HG03565 (cell line): ENCODE measurements at regions not wholly inside any gene's neighbourhood (a gene's known extent, or its start where the extent isn't known, plus 50 kb on each side); places are given as distances from the start of the nearest gene placed in this dataset.
"Not testable (repeated sequence)": the region's sequence is repeated elsewhere in the genome, so short reads cannot be mapped to it uniquely, and the experiment has no call there.

ENCODE experiments used
- ATAC-seq: cut with Tn5 transposase; IDR thresholded peaks from one replicate; pipeline ENCODE4 v1.9.1; 2021; ENCODE audit warnings: mild to moderate bottlenecking, moderate library complexity; ENCODE audit not compliant: unreplicated experiment

DNA sequence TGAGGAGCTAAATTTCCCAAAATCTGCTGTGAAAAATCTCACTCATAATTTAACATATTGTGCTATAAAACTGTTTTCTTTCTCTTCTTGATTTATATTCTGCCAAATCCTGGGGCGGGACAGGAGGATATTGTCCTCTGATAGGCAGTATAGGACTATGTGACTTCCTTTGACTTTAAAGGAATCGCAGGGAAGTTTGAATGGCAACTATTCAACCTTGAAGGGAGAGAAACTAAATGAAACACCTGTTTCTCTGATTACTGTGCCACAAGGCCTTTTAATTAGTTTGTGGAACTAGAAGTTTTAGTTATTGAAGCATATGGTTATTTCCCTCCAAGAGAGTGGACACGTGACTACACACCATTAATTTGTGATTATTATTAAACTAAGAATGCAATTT lies 607.4 kb downstream of the GATA3 start:
- ATAC-seq = no peak

DNA sequence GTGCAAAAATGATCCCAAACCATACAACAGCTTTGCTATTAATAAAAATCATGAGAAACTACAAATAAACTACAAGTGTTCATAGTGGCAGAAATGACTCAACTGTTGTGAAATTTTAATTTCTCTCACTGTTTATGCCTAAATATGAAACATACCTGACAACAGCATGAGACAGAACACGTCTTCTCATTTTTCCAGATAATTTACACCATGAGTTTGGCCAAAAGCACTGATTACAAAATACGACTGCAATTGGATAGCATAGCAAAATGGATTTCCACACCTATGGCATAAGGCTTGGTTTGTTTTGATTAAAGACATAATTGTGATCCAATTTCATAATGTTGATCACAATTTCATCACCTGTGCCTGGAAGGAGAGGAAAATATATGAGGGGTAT lies 608.6 kb downstream of the GATA3 start:
- ATAC-seq = no peak

DNA sequence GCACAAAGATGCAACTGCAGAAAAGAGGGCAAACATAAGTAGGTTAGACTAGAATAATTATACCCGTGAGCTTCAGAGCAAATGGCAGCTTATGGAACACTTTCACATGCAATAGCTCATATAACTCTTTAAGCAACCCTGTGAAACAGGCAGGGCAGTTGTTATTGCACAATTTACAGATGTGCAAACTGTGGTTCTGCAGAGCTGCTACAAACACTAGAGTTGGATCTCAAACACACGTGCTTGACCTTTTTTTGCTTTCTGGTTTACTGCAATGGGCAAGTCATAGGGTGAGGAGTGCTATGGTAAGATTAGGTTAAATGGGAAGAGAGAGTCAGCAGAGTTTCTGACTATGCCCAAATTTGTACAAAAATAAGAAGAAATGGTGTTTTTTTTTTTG lies 610.8 kb downstream of the GATA3 start:
- no peak for ATAC-seq

DNA sequence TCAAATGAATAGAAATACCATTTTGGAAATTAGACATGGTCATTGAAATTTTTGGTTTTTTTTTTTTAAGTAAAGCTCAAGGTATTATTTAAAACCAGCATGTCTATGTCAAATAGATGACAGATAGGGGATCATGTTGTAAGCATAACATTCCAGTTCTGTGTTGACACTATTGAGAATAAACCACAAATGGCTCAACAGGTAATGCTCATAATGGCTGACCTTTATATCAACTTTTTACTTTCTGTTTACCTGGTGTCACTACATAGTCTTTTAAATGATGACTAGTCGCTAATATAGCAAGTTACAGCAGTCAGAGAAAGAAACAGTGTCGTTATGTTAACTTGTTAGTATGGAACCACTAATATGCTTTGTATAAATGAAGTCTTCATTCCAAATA lies 616.0 kb downstream of the GATA3 start:
- ATAC-seq = no peak

DNA sequence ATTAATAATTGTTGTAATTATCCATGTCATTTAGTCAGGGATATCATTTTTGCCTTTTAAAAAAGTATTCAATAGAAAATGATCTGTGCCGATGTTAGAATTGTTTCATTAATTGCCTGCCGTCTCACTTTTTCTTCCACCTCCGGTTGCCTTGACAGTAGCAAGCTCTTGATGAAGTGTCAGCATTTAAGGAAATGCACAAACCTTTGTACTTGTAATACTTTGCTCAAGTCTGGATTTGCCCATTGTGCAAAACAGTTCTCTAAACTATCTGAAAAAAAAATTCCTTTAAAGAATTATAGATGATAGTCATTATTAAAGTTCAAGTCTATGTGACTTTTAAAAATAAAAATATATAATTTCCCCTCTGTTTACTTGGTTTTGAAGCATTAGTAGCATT lies 619.7 kb downstream of the GATA3 start:
- no peak for ATAC-seq

DNA sequence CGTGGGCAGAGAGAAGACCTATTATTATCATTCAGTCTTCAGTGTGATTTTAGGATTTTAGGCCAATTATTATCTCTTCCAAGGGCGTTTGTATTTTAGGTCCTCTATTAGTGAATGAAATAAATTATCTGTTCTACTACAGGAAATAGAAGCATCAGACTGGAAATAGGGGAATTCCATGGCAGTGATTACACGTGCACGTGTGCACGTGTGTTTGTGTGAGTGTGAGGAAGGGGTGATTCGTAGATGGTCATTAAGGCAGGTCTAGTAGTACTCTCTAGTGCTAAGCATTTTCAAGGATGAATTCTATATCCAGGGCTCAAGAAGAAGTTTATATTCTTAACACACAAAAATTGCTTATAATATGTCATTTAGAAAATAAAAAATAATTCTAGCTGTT lies 623.2 kb downstream of the GATA3 start:
- no peak for ATAC-seq

DNA sequence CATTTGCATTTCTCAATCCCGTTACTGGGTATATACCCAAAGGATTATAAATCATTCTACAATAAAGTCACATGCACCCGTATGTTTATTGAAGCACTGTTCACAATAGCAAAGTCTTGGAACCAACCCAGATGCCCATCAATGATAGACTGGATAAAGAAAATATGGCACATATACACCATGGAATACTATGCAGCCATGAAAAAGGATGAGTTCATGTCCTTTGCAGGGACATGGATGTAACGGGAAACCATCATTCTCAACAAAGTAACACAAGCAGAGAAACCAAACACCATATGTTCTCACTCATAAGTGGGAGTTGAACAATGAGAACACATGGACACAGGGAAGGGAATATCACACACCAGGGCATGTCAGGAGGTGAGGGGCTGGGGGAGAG lies 630.4 kb downstream of the GATA3 start:
- ATAC-seq = not testable (repeated sequence)

DNA sequence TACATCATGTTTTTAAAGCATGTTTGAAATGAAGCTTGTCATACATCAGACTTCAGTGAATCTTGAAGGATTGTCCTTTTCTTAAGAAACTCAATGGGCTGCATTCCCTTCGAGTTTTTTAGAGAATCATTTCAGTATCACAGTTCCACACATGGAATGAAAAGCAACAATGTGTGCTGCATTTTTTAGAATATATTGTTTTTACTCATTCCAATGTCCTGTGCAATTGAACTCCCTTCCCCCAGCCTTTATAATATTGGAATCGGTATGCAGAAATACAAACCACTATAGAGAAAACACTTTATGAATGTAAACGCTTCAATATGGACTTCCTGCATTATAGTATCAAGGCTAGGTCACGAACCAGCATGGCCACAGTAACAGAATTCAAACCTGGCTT lies 634.4 kb downstream of the GATA3 start:
- ATAC-seq = no peak

DNA sequence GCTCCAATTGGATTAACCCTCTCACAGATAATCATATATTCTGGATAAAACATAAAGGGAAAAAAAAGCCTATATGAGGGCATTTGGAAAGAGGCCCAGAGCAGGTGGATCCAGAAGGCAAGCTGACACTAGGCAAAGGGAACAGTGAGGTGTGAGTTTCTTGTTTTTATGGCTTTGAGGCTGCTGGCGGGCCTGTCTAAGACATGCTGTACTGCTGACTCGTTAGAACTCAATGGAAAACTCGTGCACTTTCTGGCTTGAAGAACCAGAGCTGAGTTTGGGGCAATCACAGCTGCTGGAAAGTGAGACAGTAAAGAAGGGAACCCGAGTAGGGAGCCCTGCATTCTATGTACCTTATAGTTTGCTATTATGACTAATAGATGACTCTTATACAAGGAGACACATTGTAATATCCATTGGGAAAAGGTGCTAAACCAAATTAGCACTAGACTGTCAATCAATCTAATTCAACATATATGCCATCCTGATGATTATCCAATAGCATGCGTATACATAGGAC lies 637.1 kb downstream of the GATA3 start:
- no peak for ATAC-seq

DNA sequence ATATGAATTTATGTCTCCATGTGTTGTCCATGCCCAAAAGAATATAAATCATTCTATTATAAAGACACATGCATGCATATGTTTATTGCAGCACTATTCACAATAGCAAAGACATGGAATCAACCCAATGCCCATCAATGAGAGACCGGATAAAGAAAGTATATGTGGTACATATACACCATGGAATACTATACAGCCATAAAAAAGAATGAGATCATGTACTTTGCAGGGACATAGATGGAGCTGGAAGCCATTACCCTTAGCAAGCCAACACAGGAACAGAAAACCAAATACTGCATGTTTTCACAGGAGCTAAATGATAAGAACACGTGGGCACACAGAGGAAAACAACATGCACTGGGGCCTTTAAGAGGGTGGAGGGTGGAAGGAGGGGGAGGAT lies 639.1 kb downstream of the GATA3 start:
- not testable (repeated sequence) for ATAC-seq

DNA sequence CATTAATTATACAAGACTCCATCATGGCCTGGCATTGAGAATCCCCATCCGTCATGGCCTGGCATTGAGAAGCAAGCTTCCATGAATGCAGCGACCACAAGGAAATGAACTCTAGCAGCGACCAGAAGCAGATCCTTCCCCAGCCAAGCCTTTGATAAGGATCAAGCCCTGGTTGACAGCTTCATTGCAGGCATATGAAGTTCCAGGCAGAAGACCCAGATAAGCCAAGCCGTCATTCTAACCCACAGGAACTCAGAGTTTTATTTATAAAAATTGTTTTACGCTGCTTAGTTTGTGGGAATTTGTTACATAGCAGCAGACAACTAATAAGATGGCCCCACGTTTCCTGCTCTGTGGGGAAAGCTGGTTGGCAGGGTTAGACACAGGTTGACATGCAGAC lies 642.3 kb downstream of the GATA3 start:
- no peak for ATAC-seq

DNA sequence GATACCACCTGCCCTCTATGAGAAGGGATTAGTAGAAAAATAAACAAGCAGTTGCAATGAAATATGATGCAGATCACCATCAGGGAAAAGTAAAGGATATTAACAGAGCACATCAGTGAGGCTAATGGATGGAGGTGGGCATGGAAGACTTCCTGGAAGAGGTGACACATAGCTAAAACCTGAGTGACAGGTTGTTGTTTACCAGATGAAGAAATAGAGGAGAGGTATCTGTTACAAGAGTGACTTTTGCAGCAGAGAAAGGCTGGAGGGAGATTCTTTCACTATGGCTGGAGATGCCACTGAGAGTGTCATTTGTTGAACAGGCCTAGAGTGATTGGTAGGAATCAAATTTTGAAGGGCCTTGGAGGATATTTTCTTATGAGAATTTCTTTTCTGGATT lies 646.2 kb downstream of the GATA3 start:
- no peak for ATAC-seq

DNA sequence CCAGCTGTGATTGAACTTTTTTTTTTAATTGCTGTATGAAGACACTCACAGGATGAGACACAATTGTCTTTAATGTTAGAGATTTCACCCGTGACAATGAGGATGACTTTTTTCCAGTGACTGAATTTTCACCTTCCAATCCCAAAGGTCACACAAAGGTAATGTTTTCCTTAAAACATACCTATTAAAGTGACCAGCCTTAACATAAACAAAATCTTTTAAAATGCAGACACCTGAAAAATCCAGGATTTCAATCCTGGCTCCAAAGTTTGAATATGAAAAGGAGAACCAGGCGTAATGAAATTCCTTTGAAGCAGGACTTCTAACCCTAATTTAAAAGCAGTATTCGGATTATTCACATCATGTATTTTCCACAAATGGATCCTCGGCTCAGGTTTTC lies 647.7 kb downstream of the GATA3 start:
- ATAC-seq = no peak

DNA sequence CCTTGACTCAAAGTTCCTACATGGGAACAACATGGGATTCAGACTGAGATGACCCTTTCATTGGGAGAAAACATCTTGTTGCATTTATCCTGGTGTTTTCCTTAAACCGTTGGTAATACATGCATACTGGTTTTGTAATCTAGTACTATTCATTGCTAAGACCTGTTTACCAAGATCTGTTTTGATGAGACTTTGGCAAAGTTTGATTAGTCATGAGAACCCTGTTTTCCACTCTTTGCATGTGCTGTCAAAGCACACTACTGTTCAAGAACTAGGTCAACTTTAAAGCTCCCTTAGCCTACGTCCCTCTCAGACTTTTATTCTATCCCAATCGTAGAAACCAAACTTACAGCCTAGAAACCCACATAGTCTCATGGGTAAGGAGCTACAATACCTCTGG lies 650.9 kb downstream of the GATA3 start:
- ATAC-seq = no peak

DNA sequence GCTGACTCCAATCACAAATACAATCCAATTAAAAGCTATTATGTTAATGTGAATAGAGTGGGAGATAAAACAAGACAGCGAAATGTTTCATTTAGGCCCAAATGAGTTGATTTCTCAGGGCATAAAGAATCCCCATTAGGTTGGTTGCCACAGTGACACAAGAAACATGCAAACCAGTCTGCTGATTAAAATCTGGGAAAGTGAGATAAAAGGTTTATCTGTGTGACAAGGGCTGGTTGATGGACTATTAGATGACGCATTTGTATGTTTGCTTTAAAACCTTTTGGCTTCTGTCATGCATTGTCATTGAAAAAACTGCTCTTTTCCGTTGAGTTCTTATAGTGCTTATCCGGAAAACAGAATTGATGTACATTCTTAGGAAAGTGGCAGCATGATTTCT lies 658.2 kb downstream of the GATA3 start:
- no peak for ATAC-seq

DNA sequence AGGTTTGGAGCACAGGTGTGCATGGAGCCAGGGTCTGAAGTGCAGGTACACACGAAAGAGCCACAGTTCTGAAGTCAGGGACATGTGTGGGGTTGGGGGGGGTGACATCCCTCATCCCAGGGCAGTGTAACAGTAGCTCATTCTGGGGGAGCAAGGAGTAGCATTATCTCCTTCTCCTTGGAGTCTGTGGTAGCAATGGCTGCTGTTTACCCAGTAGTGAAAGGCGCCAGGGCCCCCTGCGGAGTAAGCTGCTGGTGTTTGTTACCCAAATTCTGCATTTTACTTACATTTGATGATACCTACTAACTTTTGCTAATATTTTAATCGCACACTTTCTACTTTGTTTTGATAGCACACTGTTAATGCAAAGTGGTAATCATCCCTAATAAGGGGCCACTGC lies 665.5 kb downstream of the GATA3 start:
- ATAC-seq = no peak

DNA sequence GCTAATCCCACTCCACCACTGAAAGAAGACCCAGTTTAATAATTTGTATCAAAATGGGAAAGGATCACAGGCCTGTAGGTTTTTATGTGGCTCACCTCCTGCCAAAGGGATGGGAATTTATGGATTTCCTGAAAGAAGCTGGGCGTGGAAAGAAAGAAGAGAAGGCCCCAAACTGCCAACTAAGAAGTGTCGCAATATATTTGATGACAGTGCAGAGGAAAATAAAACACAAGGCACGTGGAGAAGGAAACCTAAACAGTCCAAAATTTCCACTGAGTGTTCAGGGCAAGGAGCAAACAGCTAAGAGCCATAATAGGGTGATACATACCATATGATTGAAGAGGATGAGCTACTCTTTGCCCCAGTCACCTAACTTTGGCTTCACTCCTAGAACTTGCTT lies 667.2 kb downstream of the GATA3 start:
- no peak for ATAC-seq

DNA sequence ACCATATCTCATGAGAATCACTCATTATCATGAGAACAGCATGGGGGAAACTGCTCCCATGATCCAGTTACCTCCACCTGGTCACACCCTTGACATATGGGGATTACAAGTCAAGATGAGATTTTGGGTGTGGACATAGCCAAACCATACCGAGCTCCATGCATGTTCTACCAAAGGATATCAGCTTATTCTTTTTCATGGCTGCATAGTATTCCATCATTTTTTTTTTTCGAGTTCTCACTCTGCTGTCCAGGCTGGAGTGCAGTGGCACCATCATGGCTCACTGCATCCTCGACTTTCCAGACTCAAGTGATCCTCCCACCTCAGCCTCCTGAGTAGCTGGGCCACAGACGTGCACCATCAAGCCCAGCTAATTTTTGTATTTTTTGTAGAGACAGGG lies 668.3 kb downstream of the GATA3 start:
- no peak for ATAC-seq

DNA sequence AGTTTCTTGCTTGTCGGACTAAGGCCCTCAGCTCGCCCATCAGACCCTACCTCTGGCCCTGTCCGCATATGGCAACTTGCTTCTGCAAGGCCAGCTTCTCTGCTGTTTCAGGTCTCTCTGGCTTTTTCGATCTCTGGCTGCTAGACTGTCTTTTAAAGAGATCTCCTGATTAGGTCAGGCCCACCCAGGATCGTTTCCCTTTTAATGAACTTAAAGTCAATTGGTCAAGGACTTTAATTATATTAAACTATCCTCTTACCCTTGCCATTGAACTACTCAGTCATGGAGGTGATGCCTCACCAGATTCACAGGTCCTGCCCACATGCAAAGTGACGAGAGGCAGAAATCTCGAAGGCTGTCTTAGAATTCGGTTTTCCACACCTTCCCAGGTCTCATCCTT lies 670.9 kb downstream of the GATA3 start:
- ATAC-seq = no peak

DNA sequence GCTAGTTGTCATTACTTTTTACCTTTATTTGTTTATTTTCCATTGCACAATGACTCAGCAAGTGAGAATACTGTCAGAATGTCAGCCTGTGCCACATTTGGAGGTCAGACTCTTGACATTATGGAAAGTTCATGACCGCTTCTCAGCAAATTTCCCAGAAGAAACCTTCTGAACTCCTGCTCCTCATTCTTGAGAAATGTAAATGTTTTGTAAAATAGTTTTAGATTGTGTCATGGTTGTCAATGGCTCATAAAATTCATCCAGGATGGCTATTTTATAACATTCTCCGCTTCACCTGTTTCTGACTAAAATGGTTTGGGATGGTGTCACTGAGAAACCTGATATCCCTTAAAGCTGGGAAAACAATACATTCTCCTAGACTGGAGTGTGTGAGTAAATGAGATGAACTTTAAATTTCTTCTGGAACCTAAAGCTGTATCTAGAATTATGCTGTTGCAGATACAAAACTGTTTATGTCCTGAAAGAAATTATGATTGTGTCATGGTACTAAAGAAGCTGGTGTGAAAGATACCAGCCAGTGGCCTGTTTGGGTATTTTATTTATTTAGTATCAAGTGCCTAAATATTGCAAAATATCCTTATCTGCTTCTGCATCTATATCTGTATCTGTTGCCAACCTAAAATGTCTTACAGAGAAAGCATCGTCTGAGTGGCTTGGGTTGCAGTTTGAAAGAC lies 671.7 kb downstream of the GATA3 start:
- no peak for ATAC-seq

DNA sequence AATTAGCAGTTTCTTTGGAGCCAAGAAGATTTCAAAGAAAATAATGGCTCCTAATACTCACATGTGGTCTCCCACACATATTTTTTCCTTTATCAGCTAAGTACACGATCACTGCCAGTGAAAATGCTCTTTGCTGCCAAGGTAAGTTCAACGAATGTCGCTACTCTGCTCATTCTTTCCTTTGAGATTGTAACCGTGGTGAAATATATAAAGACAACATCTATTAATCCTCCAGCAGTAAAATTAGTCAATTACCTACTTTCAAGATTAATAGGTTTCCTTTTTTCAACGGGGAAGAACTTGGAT lies 672.2 kb downstream of the GATA3 start:
- ATAC-seq = no peak

DNA sequence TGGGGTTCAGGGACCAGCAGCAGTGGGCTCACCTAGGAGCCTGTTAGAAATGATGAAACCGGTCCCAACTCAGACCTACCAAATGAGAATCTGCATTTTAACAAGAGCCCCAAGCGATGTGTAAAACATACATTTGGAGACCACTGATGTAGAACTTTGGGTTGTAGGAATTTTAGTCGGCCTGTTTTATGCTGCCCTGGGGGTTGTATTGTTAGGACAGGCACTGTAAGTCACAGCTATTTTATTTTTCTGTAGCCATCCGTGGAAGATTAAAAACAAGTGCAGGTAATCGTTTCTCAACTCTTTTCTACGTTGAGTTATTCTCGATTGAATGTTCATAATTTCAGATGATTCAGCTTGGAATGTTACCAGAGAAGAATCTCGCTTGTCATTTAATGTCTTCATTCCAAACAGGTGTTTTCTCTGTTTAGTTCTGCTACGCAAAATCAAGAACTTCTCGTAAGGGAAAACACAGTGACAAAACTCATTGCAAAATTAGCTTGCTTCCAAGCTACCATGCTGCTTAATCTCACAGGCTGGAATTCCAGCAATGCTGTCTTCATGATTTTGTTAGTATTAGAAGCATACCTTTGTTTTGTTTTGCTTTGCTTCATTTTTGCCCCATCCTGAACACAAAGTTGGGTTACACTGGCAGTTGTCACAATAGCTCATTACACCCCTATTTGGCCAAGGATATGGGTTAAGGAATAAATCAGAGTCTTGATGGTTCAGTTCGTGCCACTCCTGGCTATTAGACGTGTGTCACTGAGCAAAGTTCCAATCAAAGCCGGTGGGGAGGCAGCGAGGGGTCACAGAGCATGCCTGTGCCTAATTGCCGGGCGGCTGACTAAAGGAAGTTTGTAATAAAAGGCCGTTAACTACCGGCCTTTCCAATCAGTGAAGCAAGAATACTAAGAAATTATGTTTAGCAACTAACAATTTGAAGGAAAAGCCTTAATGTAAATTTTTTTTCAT lies 676.9 kb downstream of the GATA3 start:
- no peak for ATAC-seq
